Esophagus squamous epithelium (tissue), 5 donors: ENCODE measurements at regions not wholly inside any gene's neighbourhood (a gene's known extent, or its start where the extent isn't known, plus 50 kb on each side); places are given as distances from the start of the nearest gene placed in this dataset.

Source experiments
- DNase-seq: peaks from one replicate; lab custom pipeline; 2025; lab: John Stamatoyannopoulos, UW
- H3K27ac ChIP-seq, 4 donors: fragments of 200-600 bp; sonication (generic); one replicate each; pipeline ENCODE4 v1.5.1; 2016 to 2019; ENCODE audit warnings: mild to moderate bottlenecking in 1 of 4
- H3K27me3 ChIP-seq, 4 donors: fragments of 200-600 bp; sonication (generic); 1 replicate in 3 of 4; 2 replicates in 1 of 4; pipeline versions ENCODE4 v1.5.1 to v1.6.0; 2017 to 2021; ENCODE audit warnings: antibody characterized with exemption in 1 of 4
- H3K36me3 ChIP-seq, 3 donors: fragments of 200-600 bp; sonication (generic); one replicate each; pipeline ENCODE4 v1.5.1; 2016 to 2019
- H3K4me1 ChIP-seq, 3 donors: fragments of 200-600 bp; sonication (generic); one replicate each; pipeline ENCODE4 v1.5.1; 2017 to 2019
- H3K4me3 ChIP-seq, 4 donors: fragments of 200-600 bp; sonication (generic); 1 replicate in 3 of 4; 2 replicates in 1 of 4; pipeline ENCODE4 v1.5.1; 2016 to 2019; ENCODE audit warnings: mild to moderate bottlenecking in 2 of 4, moderate library complexity in 1 of 4
- H3K9me3 ChIP-seq, 3 donors: fragments of 200-600 bp; sonication (generic); one replicate each; pipeline ENCODE4 v1.5.1; 2016 to 2019
- POLR2A ChIP-seq, 4 donors: fragments of 450-650 bp; IDR thresholded peaks; one replicate each; pipeline ENCODE4 v1.6.1; 2017; ENCODE audit warnings: antibody characterized with exemption in 4 of 4, mild to moderate bottlenecking in 4 of 4, moderate library complexity in 3 of 4
- WGBS, 2 donors: methylation state at CpG; one replicate each; pipeline ENCODE4 v1.1.5; 2018; 5-methylcytosine and 5-hydroxymethylcytosine counted together
- intact Hi-C: fragments of 100-400 bp; cut with DNase I; formaldehyde crosslinking; loops from one replicate; pipeline ENCODE4 v1.15.0; 2022
- TF ChIP-seq, protein P1 (sequence below), 6 experiments: fragments of 450-650 bp in 4 of 6; fragments of 200-600 bp in 2 of 6; sonication (generic) in 2 of 6; IDR thresholded peaks; one replicate each; pipeline ENCODE4 v1.5.1; 2016 to 2019; ENCODE audit warnings: antibody characterized with exemption in 6 of 6, mild to moderate bottlenecking in 4 of 6, moderate library complexity in 4 of 6
- donor health status: DM: yes; HTN: yes; CAD: no.

GRCh38 chr2:23118313-23118712 lies 266.7 kb upstream of the KLHL29 start:
- 92 to 93% methylated on average over 8 to 9 of the region's 9 CpGs for WGBS, 2 donors
- Histone ChIP-seq H3K27ac (no peak overlapping the region), H3K4me1 (no peaks in the 10 kb centered on the region), H3K36me3 (no peaks in the 10 kb centered on the region), H3K27me3 (no peaks in the 10 kb centered on the region), H3K9me3 (no peaks in the 10 kb centered on the region), H3K4me3 (no peak overlapping the region)
- no peak for DNase-seq
- intact Hi-C loops = no loop called here
- TF ChIP-seq, protein P1, sequence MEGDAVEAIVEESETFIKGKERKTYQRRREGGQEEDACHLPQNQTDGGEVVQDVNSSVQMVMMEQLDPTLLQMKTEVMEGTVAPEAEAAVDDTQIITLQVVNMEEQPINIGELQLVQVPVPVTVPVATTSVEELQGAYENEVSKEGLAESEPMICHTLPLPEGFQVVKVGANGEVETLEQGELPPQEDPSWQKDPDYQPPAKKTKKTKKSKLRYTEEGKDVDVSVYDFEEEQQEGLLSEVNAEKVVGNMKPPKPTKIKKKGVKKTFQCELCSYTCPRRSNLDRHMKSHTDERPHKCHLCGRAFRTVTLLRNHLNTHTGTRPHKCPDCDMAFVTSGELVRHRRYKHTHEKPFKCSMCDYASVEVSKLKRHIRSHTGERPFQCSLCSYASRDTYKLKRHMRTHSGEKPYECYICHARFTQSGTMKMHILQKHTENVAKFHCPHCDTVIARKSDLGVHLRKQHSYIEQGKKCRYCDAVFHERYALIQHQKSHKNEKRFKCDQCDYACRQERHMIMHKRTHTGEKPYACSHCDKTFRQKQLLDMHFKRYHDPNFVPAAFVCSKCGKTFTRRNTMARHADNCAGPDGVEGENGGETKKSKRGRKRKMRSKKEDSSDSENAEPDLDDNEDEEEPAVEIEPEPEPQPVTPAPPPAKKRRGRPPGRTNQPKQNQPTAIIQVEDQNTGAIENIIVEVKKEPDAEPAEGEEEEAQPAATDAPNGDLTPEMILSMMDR (IDR thresholded peaks at IDR 0.05) = no peak
- TF ChIP-seq POLR2A (IDR thresholded peaks at IDR 0.05) = no peak

DNA sequence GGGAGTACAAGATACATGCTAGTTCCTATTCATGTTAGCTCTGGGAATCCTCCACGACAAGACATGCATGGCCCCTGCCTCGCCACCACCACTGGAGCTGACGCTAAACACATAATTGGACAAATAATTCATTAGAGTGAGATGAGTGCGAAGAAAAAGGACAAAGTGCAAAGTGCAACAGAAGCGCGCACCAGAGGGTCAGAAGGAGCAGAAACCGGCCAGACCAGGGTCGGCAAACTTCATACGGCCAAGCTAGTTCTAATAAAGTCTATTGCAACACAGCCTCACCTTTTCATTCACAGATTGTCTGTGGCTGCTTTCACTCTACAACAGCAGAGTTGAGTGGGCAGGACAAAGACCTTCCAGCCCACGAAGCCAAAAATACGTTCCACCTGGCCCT lies 266.1 kb upstream of the KLHL29 start:
- H3K27ac ChIP-seq = no peak overlapping the region
- H3K4me3 ChIP-seq = no peak overlapping the region
- no peaks in the 10 kb centered on the region for H3K4me1 ChIP-seq
- H3K36me3 ChIP-seq = no peaks in the 10 kb centered on the region
- no peaks in the 10 kb centered on the region for H3K27me3 ChIP-seq
- TF ChIP-seq, protein P1 (IDR thresholded peaks at IDR 0.05) = no peak
- TF ChIP-seq POLR2A (IDR thresholded peaks at IDR 0.05) = no peak
- no peaks in the 10 kb centered on the region for H3K9me3 ChIP-seq
- intact Hi-C loops = no loop called here
- no peak for DNase-seq
- WGBS, 2 donors = 88% methylated on average over 11 of the region's 11 CpGs

DNA sequence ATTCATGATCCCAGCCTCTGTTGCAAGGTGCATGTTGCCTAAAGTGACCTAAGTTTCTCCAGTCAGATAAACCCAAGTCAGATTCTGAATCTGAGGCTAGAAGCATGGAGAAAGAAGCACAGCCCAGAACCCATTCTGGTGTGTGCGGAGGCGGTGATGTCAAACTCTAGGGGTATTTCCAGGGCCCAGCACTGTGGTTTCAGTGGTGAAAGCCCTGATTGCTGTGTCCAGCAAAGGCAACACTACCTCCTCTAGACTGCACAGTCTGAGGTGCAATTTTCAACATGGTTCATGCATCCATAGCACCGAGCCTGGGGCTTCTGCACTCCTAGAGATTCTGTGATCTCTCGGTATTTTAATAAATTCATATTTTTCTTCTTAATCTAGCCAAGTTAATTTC lies 264.8 kb upstream of the KLHL29 start:
- Histone ChIP-seq H3K4me1 (no peaks in the 10 kb centered on the region), H3K36me3 (no peaks in the 10 kb centered on the region), H3K4me3 (no peak overlapping the region), H3K9me3 (no peaks in the 10 kb centered on the region), H3K27ac (no peak overlapping the region), H3K27me3 (no peaks in the 10 kb centered on the region)
- TF ChIP-seq, protein P1 (IDR thresholded peaks at IDR 0.05) = no peak
- TF ChIP-seq POLR2A (IDR thresholded peaks at IDR 0.05) = no peak
- intact Hi-C loops = no loop called here
- no peak for DNase-seq
- 83 to 85% methylated on average over 4 of the region's 4 CpGs for WGBS, 2 donors

- H3K9me3 ChIP-seq = no peaks in the 10 kb centered on the region
- TF ChIP-seq POLR2A (IDR thresholded peaks at IDR 0.05) = no peak
- TF ChIP-seq, protein P1 (IDR thresholded peaks at IDR 0.05) = no peak
- no peaks in the 10 kb centered on the region for H3K27me3 ChIP-seq
- no peak overlapping the region for H3K4me3 ChIP-seq
- 77 to 88% methylated on average over 4 of the region's 4 CpGs for WGBS, 2 donors
- H3K27ac ChIP-seq = no peak overlapping the region
- no peak for DNase-seq
- no peaks in the 10 kb centered on the region for H3K4me1 ChIP-seq
- H3K36me3 ChIP-seq = no peaks in the 10 kb centered on the region
- intact Hi-C loops = no loop called here
These were observed 262.9 kb upstream of the KLHL29 start for GRCh38 chr2:23121968-23122648.

GRCh38 chr2:23122681-23123215 lies 262.2 kb upstream of the KLHL29 start:
- WGBS, 2 donors = 56 to 76% methylated on average over 4 to 5 of the region's 5 CpGs
- Histone ChIP-seq H3K4me1 (no peaks in the 10 kb centered on the region), H3K9me3 (no peaks in the 10 kb centered on the region), H3K4me3 (no peak overlapping the region), H3K36me3 (no peaks in the 10 kb centered on the region), H3K27me3 (no peaks in the 10 kb centered on the region), H3K27ac (no peak overlapping the region)
- TF ChIP-seq POLR2A (IDR thresholded peaks at IDR 0.05) = no peak
- TF ChIP-seq, protein P1 (IDR thresholded peaks at IDR 0.05) = no peak
- intact Hi-C loops = no loop called here
- DNase-seq = no peak
